IPS DF 6.9 (cell line): ENCODE measurements at regions not wholly inside any gene's neighbourhood (a gene's known extent, or its start where the extent isn't known, plus 50 kb on each side); places are given as distances from the start of the nearest gene placed in this dataset.

Experiments
- DNase-seq: peaks from one replicate; pipeline ENCODE4 v3.0.0-alpha.2; 2013; ENCODE audit warnings: low read depth, low spot score
- H3K27ac ChIP-seq: one replicate; pipeline ENCODE4 v1.5.1; 2013; ENCODE audit warnings: low read length, control low read depth
- H3K27me3 ChIP-seq: 2 replicates; pipeline ENCODE4 v1.6.1; 2013; ENCODE audit warnings: mild to moderate bottlenecking, low read length; ENCODE audit not compliant: control insufficient read depth, insufficient read depth
- H3K36me3 ChIP-seq: 2 replicates; pipeline ENCODE4 v1.6.1; 2013; ENCODE audit warnings: low read length; ENCODE audit not compliant: control insufficient read depth, insufficient read depth
- H3K4me1 ChIP-seq: 2 replicates; pipeline ENCODE4 v1.6.1; 2013; ENCODE audit warnings: low read length; ENCODE audit not compliant: control insufficient read depth, insufficient read depth
- H3K4me3 ChIP-seq: 2 replicates; pipeline ENCODE4 v1.5.1; 2013; ENCODE audit warnings: mild to moderate bottlenecking, low read length
- H3K9me3 ChIP-seq: 2 replicates; pipeline ENCODE4 v1.6.1; 2013; ENCODE audit warnings: low read length, inconsistent platforms; ENCODE audit not compliant: control insufficient read depth, insufficient read depth
- WGBS: extraction: QIAGEN DNeasy Blood & Tissue Kit; methylation state at CpG from one replicate; pipeline ENCODE4 v1.1.7; 2013; ENCODE audit warnings: mixed read lengths, missing lambda C conversion rate; ENCODE audit not compliant: insufficient read length, insufficient coverage; 5-methylcytosine and 5-hydroxymethylcytosine counted together

DNA sequence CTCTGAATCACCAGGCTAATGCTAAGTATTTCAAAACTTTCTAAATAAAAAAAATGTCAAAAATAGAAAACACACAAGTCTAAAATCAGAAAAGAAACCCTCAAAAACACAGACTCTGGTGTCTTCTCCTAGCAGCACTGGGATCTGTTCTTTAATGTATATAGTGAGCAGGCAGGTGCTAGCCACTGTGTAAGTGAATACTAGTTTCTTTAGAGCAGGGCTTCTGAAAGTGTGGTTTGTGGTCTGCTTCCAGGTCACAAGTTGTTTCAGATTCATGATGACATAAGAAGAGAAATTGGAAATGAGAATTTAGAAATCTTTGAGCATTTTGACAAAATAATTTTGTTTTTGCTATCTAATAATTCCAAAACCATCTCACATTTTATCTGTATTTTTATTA lies 763.1 kb downstream of the USP25 start:
- Histone ChIP-seq H3K27ac (no peak overlapping the region), H3K36me3 (no peaks in the 10 kb centered on the region), H3K4me3 (no peak overlapping the region), H3K4me1 (no peaks in the 10 kb centered on the region), H3K9me3 (no peaks in the 10 kb centered on the region), H3K27me3 (no peaks in the 10 kb centered on the region)
- no peak for DNase-seq

DNA sequence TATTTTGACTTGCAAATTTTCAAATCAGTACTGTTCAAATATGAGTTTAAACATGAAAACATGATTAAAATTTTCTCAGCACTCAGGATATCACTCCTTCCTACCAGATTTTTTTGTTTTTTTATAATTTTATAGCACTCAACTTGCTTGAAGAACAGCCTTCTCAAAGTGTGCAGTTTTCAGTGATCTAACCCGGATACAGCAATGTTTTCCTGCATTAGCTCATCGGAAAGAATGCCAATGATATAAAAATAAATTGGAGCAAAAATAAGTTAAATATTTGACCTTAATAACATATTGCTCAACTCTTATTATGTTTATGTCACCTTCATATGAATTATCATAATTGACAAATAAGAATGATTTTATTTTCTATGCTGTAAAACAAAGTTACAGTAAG lies 766.8 kb downstream of the USP25 start:
- Histone ChIP-seq H3K27me3 (no peaks in the 10 kb centered on the region), H3K36me3 (no peaks in the 10 kb centered on the region), H3K4me1 (no peaks in the 10 kb centered on the region), H3K9me3 (no peaks in the 10 kb centered on the region), H3K27ac (no peak overlapping the region), H3K4me3 (no peak overlapping the region)
- DNase-seq: no peak
- no CpG with 5 or more reads among the region's 2 CpGs for WGBS

DNA sequence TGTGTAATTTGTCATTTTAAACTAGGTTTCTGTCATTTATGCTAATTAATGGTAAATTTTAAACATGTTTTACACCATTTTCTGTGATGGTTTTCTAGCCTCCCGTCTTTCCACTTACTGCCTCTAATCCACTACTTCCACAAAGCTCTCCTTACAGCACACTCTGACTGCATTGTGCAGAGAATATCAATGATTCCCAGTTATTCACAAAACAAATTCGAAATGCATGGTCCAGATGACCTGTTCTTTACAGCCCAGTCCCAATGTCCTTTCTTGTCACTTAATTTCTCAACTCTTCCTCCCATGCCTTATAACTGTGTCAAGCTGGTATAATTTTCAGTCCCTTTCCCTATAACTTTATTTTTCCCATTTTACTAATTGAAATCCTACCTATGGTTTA lies 770.5 kb downstream of the USP25 start:
- WGBS: no CpG with 5 or more reads among the region's 2 CpGs
- DNase-seq: no peak

DNA sequence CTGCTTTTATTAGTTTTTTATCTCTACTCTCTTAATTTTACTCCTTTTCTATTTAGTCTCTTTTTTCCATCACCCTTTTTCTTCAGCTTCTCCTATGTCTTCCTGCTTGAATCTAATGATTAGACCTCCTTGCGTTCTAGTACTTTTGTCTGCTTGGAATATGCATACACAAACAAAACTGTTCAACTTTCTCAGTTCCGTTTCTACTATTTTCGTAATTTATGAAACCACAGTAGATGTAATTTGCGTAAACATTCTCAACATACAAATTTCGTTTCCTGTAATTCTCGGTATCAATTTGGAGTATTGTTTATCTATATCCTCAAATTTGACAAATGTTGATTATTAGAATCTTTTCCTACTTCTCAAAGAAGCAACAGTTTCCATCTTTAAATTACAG lies 772.5 kb downstream of the USP25 start:
- no peak overlapping the region for H3K27ac ChIP-seq
- DNase-seq: no peak
- no peaks in the 10 kb centered on the region for H3K36me3 ChIP-seq
- H3K4me3 ChIP-seq: no peak overlapping the region
- no peaks in the 10 kb centered on the region for H3K27me3 ChIP-seq
- WGBS: 100% methylated on average over 4 of the region's 6 CpGs
- H3K9me3 ChIP-seq: no peaks in the 10 kb centered on the region
- no peaks in the 10 kb centered on the region for H3K4me1 ChIP-seq

More for the DNA sequence above, 770.5 kb downstream of the USP25 start:
- Histone ChIP-seq H3K4me3 (no peak overlapping the region), H3K4me1 (no peaks in the 10 kb centered on the region), H3K27ac (no peak overlapping the region), H3K36me3 (no peaks in the 10 kb centered on the region), H3K27me3 (no peaks in the 10 kb centered on the region), H3K9me3 (no peaks in the 10 kb centered on the region)

DNA sequence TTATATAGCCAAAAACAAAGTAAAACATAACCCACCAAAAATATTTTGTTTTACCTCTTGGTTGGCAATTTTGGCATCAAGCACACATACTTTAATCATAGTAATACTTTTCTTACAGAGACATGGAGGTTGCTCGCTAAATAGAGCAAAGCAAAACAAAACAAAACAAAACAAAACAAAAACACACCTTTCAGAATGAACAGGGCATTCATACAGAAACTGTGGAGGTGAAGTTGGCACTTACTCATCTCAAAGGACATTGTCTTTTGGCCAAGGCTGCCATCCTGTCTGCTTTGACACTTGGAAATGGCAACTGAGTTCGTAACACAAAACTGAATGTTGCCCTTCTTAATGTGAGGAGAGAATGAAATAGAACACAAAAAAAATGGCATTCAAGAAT lies 773.1 kb downstream of the USP25 start:
- DNase-seq: no peak
- Histone ChIP-seq H3K9me3 (no peaks in the 10 kb centered on the region), H3K4me1 (no peaks in the 10 kb centered on the region), H3K27me3 (no peaks in the 10 kb centered on the region), H3K36me3 (no peaks in the 10 kb centered on the region), H3K4me3 (no peak overlapping the region), H3K27ac (no peak overlapping the region)
- no CpG with 5 or more reads among the region's 2 CpGs for WGBS

DNA sequence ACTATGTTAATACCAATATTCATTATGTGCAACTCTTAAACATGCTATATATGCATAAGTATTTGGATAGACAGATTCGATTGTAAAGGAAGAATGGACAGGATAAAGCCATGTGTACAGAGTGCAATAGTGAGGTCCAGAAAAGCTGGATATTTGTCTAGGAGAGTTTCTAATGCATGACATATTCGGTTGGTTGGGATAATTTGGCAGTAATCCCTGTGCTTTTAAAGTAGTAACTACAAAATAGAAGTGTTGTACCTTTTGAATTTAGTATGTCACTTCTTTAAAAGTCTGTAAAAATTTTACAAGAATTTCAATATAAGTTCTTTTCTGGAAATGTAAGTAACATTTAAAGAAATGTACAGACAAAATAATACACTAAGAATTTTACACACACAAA lies 774.5 kb downstream of the USP25 start:
- Histone ChIP-seq H3K4me3 (no peak overlapping the region), H3K27ac (no peak overlapping the region), H3K36me3 (no peaks in the 10 kb centered on the region), H3K4me1 (no peaks in the 10 kb centered on the region), H3K27me3 (no peaks in the 10 kb centered on the region), H3K9me3 (no peaks in the 10 kb centered on the region)
- no peak for DNase-seq
- WGBS: no CpG with 5 or more reads among the region's 2 CpGs

GRCh38 chr21:16504766-16505165 lies 775.0 kb downstream of the USP25 start:
- Histone ChIP-seq H3K4me1 (no peaks in the 10 kb centered on the region), H3K27me3 (no peaks in the 10 kb centered on the region), H3K27ac (no peak overlapping the region), H3K9me3 (no peaks in the 10 kb centered on the region), H3K36me3 (no peaks in the 10 kb centered on the region), H3K4me3 (no peak overlapping the region)
- no peak for DNase-seq

DNA sequence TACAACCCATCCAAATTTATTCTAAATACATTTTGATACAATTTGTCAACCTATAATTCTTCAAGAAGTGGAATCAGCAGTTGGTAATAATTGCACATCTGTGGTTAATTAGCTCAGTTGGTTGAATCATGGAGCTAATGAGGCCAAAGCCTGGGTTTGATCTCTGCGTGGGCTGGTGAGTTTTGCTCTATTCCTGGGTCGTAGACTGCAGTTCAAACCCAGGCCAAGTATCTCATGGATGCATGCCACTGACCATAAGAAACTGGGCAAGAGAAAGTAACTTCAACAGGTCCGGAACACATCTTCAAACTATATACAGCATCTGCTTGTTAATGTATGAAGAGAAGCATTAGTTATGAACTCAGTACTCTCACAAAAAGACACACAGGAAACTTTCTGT lies 779.7 kb downstream of the USP25 start:
- Histone ChIP-seq H3K4me1 (no peaks in the 10 kb centered on the region), H3K36me3 (no peaks in the 10 kb centered on the region), H3K4me3 (no peak overlapping the region), H3K27me3 (no peaks in the 10 kb centered on the region), H3K27ac (no peak overlapping the region), H3K9me3 (no peaks in the 10 kb centered on the region)
- no CpG with 5 or more reads among the region's 3 CpGs for whole genome bisulfite sequencing
- DNase-seq: no peak

- Histone ChIP-seq H3K4me3 (no peak overlapping the region), H3K27me3 (no peaks in the 10 kb centered on the region)
Measured at GRCh38 chr21:16514316-16514715, 784.5 kb downstream of the USP25 start.

GRCh38 chr21:16517383-16517782 lies 787.6 kb downstream of the USP25 start:
- no peaks in the 10 kb centered on the region for H3K27me3 ChIP-seq
- no CpG with 5 or more reads among the region's 1 CpG for WGBS

More at GRCh38 chr21:16514316-16514715, 784.5 kb downstream of the USP25 start:
- no peaks in the 10 kb centered on the region for H3K9me3 ChIP-seq
- H3K4me1 ChIP-seq: no peaks in the 10 kb centered on the region
- WGBS: no CpG with 5 or more reads among the region's 2 CpGs
- DNase-seq: no peak
- H3K36me3 ChIP-seq: no peaks in the 10 kb centered on the region
- H3K27ac ChIP-seq: no peak overlapping the region

GRCh38 chr21:16519036-16519435 lies 789.3 kb downstream of the USP25 start:
- Histone ChIP-seq H3K27ac (no peak overlapping the region), H3K36me3 (no peaks in the 10 kb centered on the region), H3K9me3 (no peaks in the 10 kb centered on the region), H3K4me1 (no peaks in the 10 kb centered on the region), H3K27me3 (no peaks in the 10 kb centered on the region), H3K4me3 (no peak overlapping the region)
- WGBS: no CpG with 5 or more reads among the region's 2 CpGs
- no peak for DNase-seq

More at GRCh38 chr21:16517383-16517782, 787.6 kb downstream of the USP25 start:
- no peak overlapping the region for H3K4me3 ChIP-seq
- no peaks in the 10 kb centered on the region for H3K36me3 ChIP-seq
- H3K9me3 ChIP-seq: no peaks in the 10 kb centered on the region
- H3K27ac ChIP-seq: no peak overlapping the region
- DNase-seq: no peak
- H3K4me1 ChIP-seq: no peaks in the 10 kb centered on the region
